ENCODE measurements at regions not wholly inside any gene's neighbourhood (a gene's known extent, or its start where the extent isn't known, plus 50 kb on each side); places are given as distances from the start of the nearest gene placed in this dataset.

GRCh38 chr1:96365596-96366390, 355.8 kb upstream of the PTBP2 start:
- Mint-ChIP-seq H3K27ac (ENCODE audit: unreplicated experiment) (no peak overlapping the region), H3K9me3 (ENCODE audit: low read depth, unreplicated experiment) (peaks cover 6% of the 10 kb centered on the region), H3K4me3 (ENCODE audit: low read depth, unreplicated experiment) (no peak overlapping the region), H3K27me3 (ENCODE audit: unreplicated experiment) (no peaks in the 10 kb centered on the region), H3K36me3 (ENCODE audit: insufficient read depth, unreplicated experiment) (peaks cover 6% of the 10 kb centered on the region), H3K4me1 (ENCODE audit: low read depth, unreplicated experiment) (peaks cover 44% of the 10 kb centered on the region)
- DNase-seq: no peak
- no peak for TF ChIP-seq CTCF (IDR thresholded peaks at IDR 0.05; ENCODE audit: unreplicated experiment)
- CTCF ChIA-PET: interaction anchor here (0.6 kb wide), 2 partner anchors 86 to 500 kb away, joined by 3 to 4 read pairs; no protein-coding TSS in a partner anchor
- intact Hi-C loops (cut with micrococcal nuclease; ENCODE audit: unreplicated experiment): no loop called here
- no TSS peak for BruUV-seq (replicated peaks)

- no TSS peak for BruUV-seq (replicated peaks)
- Mint-ChIP-seq H3K9me3 (ENCODE audit: low read depth, unreplicated experiment) (no peaks in the 10 kb centered on the region), H3K27ac (ENCODE audit: unreplicated experiment) (no peak overlapping the region), H3K36me3 (ENCODE audit: insufficient read depth, unreplicated experiment) (peaks cover 6% of the 10 kb centered on the region), H3K27me3 (ENCODE audit: unreplicated experiment) (no peaks in the 10 kb centered on the region), H3K4me1 (ENCODE audit: low read depth, unreplicated experiment) (peaks cover 37% of the 10 kb centered on the region), H3K4me3 (ENCODE audit: low read depth, unreplicated experiment) (no peak overlapping the region)
- intact Hi-C loops (cut with micrococcal nuclease; ENCODE audit: unreplicated experiment): no loop called here
- DNase-seq: no peak
- CTCF ChIA-PET: interaction anchor here (0.6 kb wide), 1 partner anchor 499 kb away, joined by 3 read pairs; no protein-coding TSS in a partner anchor
- no peak for TF ChIP-seq CTCF (IDR thresholded peaks at IDR 0.05; ENCODE audit: unreplicated experiment)
These were observed 355.1 kb upstream of the PTBP2 start for GRCh38 chr1:96366516-96366915.

GRCh38 chr1:96367791-96368190, 353.8 kb upstream of the PTBP2 start:
- no peak overlapping the region for H3K4me3 Mint-ChIP-seq (ENCODE audit: low read depth, unreplicated experiment)
- DNase-seq: no peak
- TF ChIP-seq CTCF (IDR thresholded peaks at IDR 0.05; ENCODE audit: unreplicated experiment): no peak
- H3K9me3 Mint-ChIP-seq (ENCODE audit: low read depth, unreplicated experiment): no peaks in the 10 kb centered on the region
- H3K27ac Mint-ChIP-seq (ENCODE audit: unreplicated experiment): no peak overlapping the region
- peaks cover 2% of the 10 kb centered on the region for H3K36me3 Mint-ChIP-seq (ENCODE audit: insufficient read depth, unreplicated experiment)
- intact Hi-C loops (cut with micrococcal nuclease; ENCODE audit: unreplicated experiment): no loop called here
- CTCF ChIA-PET: no interaction called here
- peaks cover 24% of the 10 kb centered on the region for H3K4me1 Mint-ChIP-seq (ENCODE audit: low read depth, unreplicated experiment)
- no TSS peak for BruUV-seq (replicated peaks)
- no peaks in the 10 kb centered on the region for H3K27me3 Mint-ChIP-seq (ENCODE audit: unreplicated experiment)

GRCh38 chr1:96370757-96371156, 350.8 kb upstream of the PTBP2 start:
- CTCF ChIA-PET: interaction anchor here (0.7 kb wide), 1 partner anchor 145 kb away, joined by 3 read pairs; no protein-coding TSS in a partner anchor
- DNase-seq: no peak
- no peak for TF ChIP-seq CTCF (IDR thresholded peaks at IDR 0.05; ENCODE audit: unreplicated experiment)

More at GRCh38 chr1:96370757-96371156, 350.8 kb upstream of the PTBP2 start:
- Mint-ChIP-seq H3K27me3 (ENCODE audit: unreplicated experiment) (no peaks in the 10 kb centered on the region), H3K4me3 (ENCODE audit: low read depth, unreplicated experiment) (no peak overlapping the region), H3K36me3 (ENCODE audit: insufficient read depth, unreplicated experiment) (no peaks in the 10 kb centered on the region), H3K27ac (ENCODE audit: unreplicated experiment) (no peak overlapping the region), H3K9me3 (ENCODE audit: low read depth, unreplicated experiment) (no peaks in the 10 kb centered on the region), H3K4me1 (ENCODE audit: low read depth, unreplicated experiment) (no peaks in the 10 kb centered on the region)
- no TSS peak for BruUV-seq (replicated peaks)
- intact Hi-C loops (cut with micrococcal nuclease; ENCODE audit: unreplicated experiment): no loop called here

All from Calu3 (cell line).